ENCODE measurements at regions not wholly inside any gene's neighbourhood (a gene's known extent, or its start where the extent isn't known, plus 50 kb on each side); places are given as distances from the start of the nearest gene placed in this dataset.

GRCh38 chr1:193525411-193525810 is 339.0 kb upstream of the B3GALT2 start:
- no peak for DNase-seq

GRCh38 chr1:193524616-193525015 is 338.2 kb upstream of the B3GALT2 start:
- no peak for DNase-seq

GRCh38 chr1:193524021-193524420 is 337.6 kb upstream of the B3GALT2 start:
- DNase-seq = no peak

GRCh38 chr1:193520472-193520871 is 334.1 kb upstream of the B3GALT2 start:
- DNase-seq = no peak

GRCh38 chr1:193519922-193520321 is 333.5 kb upstream of the B3GALT2 start:
- DNase-seq = no peak

GRCh38 chr1:193516755-193517388 is 330.5 kb upstream of the B3GALT2 start:
- no peak for DNase-seq

- no peak for DNase-seq
Measured at GRCh38 chr1:193514397-193514796, 328.0 kb upstream of the B3GALT2 start.

GRCh38 chr1:193513032-193513431 is 326.6 kb upstream of the B3GALT2 start:
- DNase-seq = no peak

GRCh38 chr1:193504920-193505319 is 318.5 kb upstream of the B3GALT2 start:
- no peak for DNase-seq

- no peak for DNase-seq
Measured at GRCh38 chr1:193498088-193498655, 311.8 kb upstream of the B3GALT2 start.

GRCh38 chr1:193494368-193494767 is 308.0 kb upstream of the B3GALT2 start:
- DNase-seq = no peak

GRCh38 chr1:193489191-193489590 is 302.8 kb upstream of the B3GALT2 start:
- no peak for DNase-seq

- no peak for DNase-seq
Measured at GRCh38 chr1:193487722-193488121, 301.3 kb upstream of the B3GALT2 start.

- DNase-seq = no peak
Measured at GRCh38 chr1:193486671-193487229, 300.3 kb upstream of the B3GALT2 start.

- no peak for DNase-seq
Measured at GRCh38 chr1:193480755-193481154, 294.3 kb upstream of the B3GALT2 start.

GRCh38 chr1:193479187-193479586 is 292.8 kb upstream of the B3GALT2 start:
- peak; percentile 66 for DNase-seq

- no peak for DNase-seq
Measured at GRCh38 chr1:193476748-193477147, 290.3 kb upstream of the B3GALT2 start.

- DNase-seq = no peak
Measured at GRCh38 chr1:193473932-193474331, 287.5 kb upstream of the B3GALT2 start.

- DNase-seq = no peak
Measured at GRCh38 chr1:193472838-193473398, 286.5 kb upstream of the B3GALT2 start.

- DNase-seq = no peak
Measured at GRCh38 chr1:193472430-193472829, 286.0 kb upstream of the B3GALT2 start.

- DNase-seq = no peak
Measured at GRCh38 chr1:193471981-193472380, 285.6 kb upstream of the B3GALT2 start.

GRCh38 chr1:193463326-193463932 is 277.0 kb upstream of the B3GALT2 start:
- no peak for DNase-seq

GRCh38 chr1:193462629-193463320 is 276.4 kb upstream of the B3GALT2 start:
- no peak for DNase-seq
